Esophagus muscularis mucosa (tissue), 3 donors: ENCODE measurements at regions not wholly inside any gene's neighbourhood (a gene's known extent, or its start where the extent isn't known, plus 50 kb on each side); places are given as distances from the start of the nearest gene placed in this dataset.

Experiments used
- POLR2A ChIP-seq: fragments of 450-650 bp; IDR thresholded peaks from one replicate; pipeline ENCODE4 v1.6.1; 2017; ENCODE audit warnings: antibody characterized with exemption, moderate library complexity, mild to moderate bottlenecking, low read depth
- TF ChIP-seq, protein P1 (sequence below), 3 experiments: fragments of 200-600 bp in 2 of 3; fragments of 450-650 bp in 1 of 3; sonication (generic) in 2 of 3; IDR thresholded peaks; one replicate each; pipeline ENCODE4 v1.5.1; 2017 to 2019; ENCODE audit warnings: antibody characterized with exemption in 3 of 3, mild to moderate bottlenecking in 2 of 3, moderate library complexity in 1 of 3

DNA sequence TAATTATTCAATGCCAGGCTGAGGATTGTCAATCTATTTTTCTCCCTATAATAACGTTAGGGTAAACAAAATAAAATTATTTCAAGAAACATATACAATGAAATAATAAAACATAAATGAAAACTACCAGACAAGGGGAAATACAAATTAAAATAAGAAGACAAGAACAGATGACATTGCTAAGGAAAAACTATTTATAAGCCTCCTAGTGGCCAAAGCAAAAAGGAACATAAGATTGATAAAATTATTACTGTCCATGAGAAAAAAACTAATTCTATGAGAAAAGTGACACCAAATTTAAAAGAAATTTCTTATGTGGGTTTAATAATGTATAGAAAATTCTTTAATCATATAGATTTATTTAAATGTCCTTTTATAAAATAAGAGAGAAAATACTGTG is 294.7 kb downstream of the TTC6 start:
- TF ChIP-seq, protein P1, sequence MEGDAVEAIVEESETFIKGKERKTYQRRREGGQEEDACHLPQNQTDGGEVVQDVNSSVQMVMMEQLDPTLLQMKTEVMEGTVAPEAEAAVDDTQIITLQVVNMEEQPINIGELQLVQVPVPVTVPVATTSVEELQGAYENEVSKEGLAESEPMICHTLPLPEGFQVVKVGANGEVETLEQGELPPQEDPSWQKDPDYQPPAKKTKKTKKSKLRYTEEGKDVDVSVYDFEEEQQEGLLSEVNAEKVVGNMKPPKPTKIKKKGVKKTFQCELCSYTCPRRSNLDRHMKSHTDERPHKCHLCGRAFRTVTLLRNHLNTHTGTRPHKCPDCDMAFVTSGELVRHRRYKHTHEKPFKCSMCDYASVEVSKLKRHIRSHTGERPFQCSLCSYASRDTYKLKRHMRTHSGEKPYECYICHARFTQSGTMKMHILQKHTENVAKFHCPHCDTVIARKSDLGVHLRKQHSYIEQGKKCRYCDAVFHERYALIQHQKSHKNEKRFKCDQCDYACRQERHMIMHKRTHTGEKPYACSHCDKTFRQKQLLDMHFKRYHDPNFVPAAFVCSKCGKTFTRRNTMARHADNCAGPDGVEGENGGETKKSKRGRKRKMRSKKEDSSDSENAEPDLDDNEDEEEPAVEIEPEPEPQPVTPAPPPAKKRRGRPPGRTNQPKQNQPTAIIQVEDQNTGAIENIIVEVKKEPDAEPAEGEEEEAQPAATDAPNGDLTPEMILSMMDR (IDR thresholded peaks at IDR 0.05): peak in 1 of 3 experiments; percentile 9
- TF ChIP-seq POLR2A: no peak
